ENCODE measurements at regions not wholly inside any gene's neighbourhood (a gene's known extent, or its start where the extent isn't known, plus 50 kb on each side); places are given as distances from the start of the nearest gene placed in this dataset.

- no peak for TF ChIP-seq CTCF (optimal IDR thresholded peaks at IDR 0.05 in 1 of 3, IDR thresholded peaks at IDR 0.05 in 1 of 3, conservative IDR thresholded peaks at IDR 0.05 in 1 of 3; ENCODE audit: extremely low read depth in 1 of 3, insufficient read depth in 2 of 3, low read length in 3 of 3)
- TF ChIP-seq EZH2 (IDR thresholded peaks at IDR 0.05; ENCODE audit: low read length) = no peak
Measured at GRCh38 chr13:31962731-31963370, 68.7 kb upstream of the FRY start.
